Lung (tissue), 11 donors: ENCODE measurements at regions not wholly inside any gene's neighbourhood (a gene's known extent, or its start where the extent isn't known, plus 50 kb on each side); places are given as distances from the start of the nearest gene placed in this dataset.

ENCODE experiments used
- ATAC-seq: fragments of 200-7000 bp; cut with Tn5 transposase; one replicate; pipeline ENCODE4 v1.9.1; 2020; ENCODE audit warnings: moderate number of reproducible peaks; ENCODE audit not compliant: insufficient read depth, low FRiP score
- DNase-seq, 3 donors: peaks; one replicate each; pipeline ENCODE4 v3.0.0-alpha.2; 2013 to 2017
- H3K27ac ChIP-seq, 2 donors: one replicate each; pipeline ENCODE4 v1.5.1; 2013; ENCODE audit warnings: mild to moderate bottlenecking in 2 of 2, moderate library complexity in 2 of 2, control low read depth in 1 of 2, inconsistent platforms in 1 of 2, low read depth in 1 of 2, low read length in 1 of 2
- H3K27me3 ChIP-seq, 3 donors: one replicate each; pipeline ENCODE4 v1.5.1; 2013; ENCODE audit warnings: low read length in 2 of 3; ENCODE audit not compliant: control insufficient read depth in 3 of 3, insufficient read depth in 3 of 3
- H3K36me3 ChIP-seq, 4 donors: one replicate each; pipeline ENCODE4 v1.5.1; 2013; ENCODE audit warnings: low read length in 4 of 4, mild to moderate bottlenecking in 1 of 4, moderate library complexity in 1 of 4; ENCODE audit not compliant: control insufficient read depth in 4 of 4, insufficient read depth in 4 of 4
- H3K4me1 ChIP-seq, 5 donors: one replicate each; pipeline ENCODE4 v1.5.1; 2013; ENCODE audit warnings: low read length in 5 of 5, mild to moderate bottlenecking in 2 of 5, moderate library complexity in 1 of 5; ENCODE audit not compliant: control insufficient read depth in 5 of 5, insufficient read depth in 5 of 5
- H3K4me3 ChIP-seq: one replicate; pipeline ENCODE4 v1.5.1; 2013; ENCODE audit warnings: mild to moderate bottlenecking, control low read depth, moderate library complexity
- H3K9ac ChIP-seq, 2 donors: one replicate each; pipeline ENCODE4 v1.5.1; 2013; ENCODE audit warnings: low read length in 2 of 2, control low read depth in 1 of 2; ENCODE audit not compliant: insufficient read depth in 1 of 2
- H3K9me3 ChIP-seq, 4 donors: one replicate each; pipeline ENCODE4 v1.5.1; 2013; ENCODE audit warnings: low read length in 3 of 4, mild to moderate bottlenecking in 1 of 4, moderate library complexity in 1 of 4; ENCODE audit not compliant: control insufficient read depth in 4 of 4, insufficient read depth in 3 of 4
- CTCF ChIP-seq: IDR thresholded peaks from 2 replicates; pipeline ENCODE4 v1.5.1; 2012; ENCODE audit warnings: mild to moderate bottlenecking; ENCODE audit errors: control extremely low read depth, extremely low read depth
- WGBS, 2 donors: extraction: QIAGEN DNeasy Blood & Tissue Kit; methylation state at CpG; one replicate each; pipeline ENCODE4 v1.1.7; 2013; 5-methylcytosine and 5-hydroxymethylcytosine counted together
- donor health status: control.
- donor health status: control.
- donor health status: Bipolar disorder and iron deficiency.
- donor health status: healthy.
- donor health status: DM: yes; HTN: yes; CAD: no.

- Histone ChIP-seq H3K4me1 (peaks cover 0 to 4% (median 0%) of the 10 kb centered on the region in 5 donors), H3K9ac (no peak overlapping the region), H3K27ac (no peak overlapping the region), H3K9me3 (peaks cover 0 to 6% (median 0%) of the 10 kb centered on the region in 4 donors), H3K36me3 (no peaks in the 10 kb centered on the region), H3K4me3 (no peak overlapping the region), H3K27me3 (no peaks in the 10 kb centered on the region)
- ATAC-seq (no peak), DNase-seq (no peak)
- TF ChIP-seq CTCF: no peak
- 69 to 75% methylated on average over 5 of the region's 5 CpGs for WGBS, 2 donors
Measured at GRCh38 chr15:25137013-25137412, 182.2 kb downstream of the SNRPN start.

GRCh38 chr15:25169318-25169717 is 214.5 kb downstream of the SNRPN start:
- no peak overlapping the region for H3K9ac ChIP-seq
- no peak overlapping the region for H3K27ac ChIP-seq
- peaks cover 0 to 45% (median 3%) of the 10 kb centered on the region in 4 donors for H3K9me3 ChIP-seq
- H3K4me3 ChIP-seq: no peak overlapping the region
- H3K36me3 ChIP-seq: no peaks in the 10 kb centered on the region
- TF ChIP-seq CTCF: no peak
- H3K4me1 ChIP-seq: no peaks in the 10 kb centered on the region
- DNase-seq (no peak), ATAC-seq (no peak)
- 89 to 92% methylated on average over 15 of the region's 15 CpGs for WGBS, 2 donors
- H3K27me3 ChIP-seq: no peaks in the 10 kb centered on the region

GRCh38 chr15:25170113-25170731 is 215.4 kb downstream of the SNRPN start:
- WGBS, 2 donors: 86 to 87% methylated on average over 19 of the region's 19 CpGs
- no peak for ATAC-seq

More at GRCh38 chr15:25170113-25170731, 215.4 kb downstream of the SNRPN start:
- Histone ChIP-seq H3K4me3 (no peak overlapping the region), H3K9me3 (peaks cover 0 to 49% (median 2%) of the 10 kb centered on the region in 4 donors), H3K4me1 (no peaks in the 10 kb centered on the region), H3K9ac (no peak overlapping the region), H3K27me3 (no peaks in the 10 kb centered on the region), H3K27ac (no peak overlapping the region), H3K36me3 (no peaks in the 10 kb centered on the region)
- no peak for TF ChIP-seq CTCF
- no peak for DNase-seq
